DMS153 treated with DMSO at 0.1 percent for 48 hours (cell line): ENCODE measurements at regions not wholly inside any gene's neighbourhood (a gene's known extent, or its start where the extent isn't known, plus 50 kb on each side); places are given as distances from the start of the nearest gene placed in this dataset.

Source experiments
- DNase-seq: peaks from one replicate; lab custom pipeline; 2025; ENCODE audit not compliant: unreplicated experiment; lab: John Stamatoyannopoulos, UW

DNA sequence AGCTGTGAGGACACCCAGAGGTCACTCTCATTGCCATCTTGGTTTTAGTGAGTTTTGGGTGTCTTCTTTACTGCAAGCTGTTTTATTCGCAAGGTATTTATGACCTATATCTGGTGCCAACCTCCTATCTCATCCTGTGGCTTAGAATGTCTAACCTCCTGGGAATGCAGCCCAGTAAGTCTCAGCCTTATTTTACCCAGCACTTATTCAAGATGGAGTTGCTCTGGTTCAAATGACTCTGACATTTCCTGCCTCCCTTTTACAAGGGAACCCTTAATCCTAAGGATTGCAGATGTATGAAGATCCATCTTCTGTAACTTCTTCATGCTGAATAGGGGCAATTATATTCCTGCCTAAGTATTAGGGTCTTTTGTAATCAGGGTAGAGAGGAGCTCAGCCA, 708.0 kb downstream of the TMEM182 start:
- no peak for DNase-seq

DNA sequence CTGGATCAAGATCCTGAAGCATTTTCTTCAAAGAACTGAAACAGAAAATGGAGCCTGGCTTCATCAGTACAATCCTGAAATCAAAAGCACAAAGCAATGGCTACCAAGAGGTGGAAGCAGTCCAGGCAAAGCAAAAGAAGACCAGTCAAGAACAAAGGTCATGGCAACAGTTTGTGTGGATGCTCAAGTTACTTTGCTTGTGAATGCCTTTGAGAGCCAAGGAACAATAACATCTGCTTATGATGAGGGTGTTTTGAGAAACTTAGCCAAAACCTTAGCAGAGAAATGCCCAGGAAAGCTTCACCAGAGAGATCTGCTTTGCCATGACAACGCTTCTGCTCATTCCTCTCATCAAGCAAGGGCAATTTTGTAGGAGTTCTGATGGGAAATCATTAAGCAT, 723.1 kb downstream of the TMEM182 start:
- DNase-seq = no peak

DNA sequence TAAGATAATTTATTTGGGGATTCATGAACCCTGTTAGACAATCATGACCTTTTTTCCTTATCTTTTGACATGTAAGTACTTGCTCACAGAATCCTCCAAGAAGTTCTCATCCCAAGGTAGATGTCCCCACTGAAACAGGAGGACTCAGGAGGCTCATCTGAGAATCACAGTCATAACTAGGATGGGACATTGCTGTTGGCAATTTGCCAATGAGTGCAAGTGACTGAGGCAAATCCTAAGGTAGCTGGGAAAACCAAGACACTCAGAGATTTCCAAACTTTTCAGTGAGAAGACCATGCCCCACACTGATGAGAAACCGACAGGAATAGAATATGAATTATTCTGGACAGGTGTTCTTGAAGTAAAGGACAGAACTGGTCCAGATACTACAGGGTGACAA, 735.0 kb downstream of the TMEM182 start:
- DNase-seq = no peak

DNA sequence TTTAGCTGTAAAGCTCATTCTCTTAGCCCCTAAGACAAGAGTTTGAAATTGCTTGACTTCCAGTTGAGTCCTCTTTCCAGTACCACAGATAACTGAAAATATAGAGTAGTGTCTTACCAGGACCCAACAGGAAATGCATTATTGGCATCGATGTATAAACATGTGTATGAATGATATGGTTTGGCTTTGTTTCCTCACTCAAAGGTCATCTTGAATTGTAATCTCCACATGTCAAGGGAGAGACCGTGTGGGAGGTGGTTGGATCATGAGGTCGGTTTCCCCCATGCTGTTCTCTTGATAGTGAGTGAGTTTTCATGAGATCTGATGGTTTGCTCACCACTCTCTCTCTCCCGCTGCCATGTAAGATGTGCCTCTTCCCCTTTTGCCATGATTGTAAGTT, 745.0 kb downstream of the TMEM182 start:
- DNase-seq = no peak

DNA sequence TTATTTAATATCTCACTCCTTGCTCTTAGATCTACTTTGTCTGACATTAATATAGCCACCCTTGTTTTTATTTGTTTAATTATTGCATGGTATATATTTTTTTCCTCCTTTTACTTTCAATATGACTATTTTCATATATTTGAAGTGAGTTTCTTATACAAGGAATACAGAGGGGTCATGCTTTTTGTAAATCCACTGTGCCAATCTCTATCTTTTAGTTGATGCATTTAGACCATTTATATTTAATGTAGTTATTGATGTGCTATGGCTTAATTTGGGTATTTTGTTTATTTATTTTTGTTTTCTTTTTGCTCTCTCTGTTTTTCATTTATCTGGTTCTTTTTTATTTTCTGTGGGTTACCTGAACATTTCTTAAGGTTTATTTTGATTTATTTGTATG, 750.6 kb downstream of the TMEM182 start:
- DNase-seq = no peak

DNA sequence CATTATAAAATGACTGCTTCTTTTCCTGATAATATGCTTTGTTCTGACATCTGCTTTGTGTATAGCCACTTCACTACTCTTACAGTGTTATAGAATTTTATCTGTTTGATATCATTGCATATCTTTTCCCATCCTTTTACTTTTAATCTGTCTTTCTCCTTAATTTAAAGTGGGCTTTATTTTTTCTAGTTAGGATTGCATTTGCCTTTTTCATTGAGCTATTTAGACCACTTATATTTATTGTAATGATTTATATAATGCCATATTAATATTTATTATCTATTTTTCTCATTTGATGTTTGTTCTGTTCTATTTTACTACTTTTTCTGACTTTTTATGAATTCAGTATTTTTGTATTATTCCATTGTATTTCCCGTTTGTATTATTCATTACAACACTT, 758.7 kb downstream of the TMEM182 start:
- no peak for DNase-seq

DNA sequence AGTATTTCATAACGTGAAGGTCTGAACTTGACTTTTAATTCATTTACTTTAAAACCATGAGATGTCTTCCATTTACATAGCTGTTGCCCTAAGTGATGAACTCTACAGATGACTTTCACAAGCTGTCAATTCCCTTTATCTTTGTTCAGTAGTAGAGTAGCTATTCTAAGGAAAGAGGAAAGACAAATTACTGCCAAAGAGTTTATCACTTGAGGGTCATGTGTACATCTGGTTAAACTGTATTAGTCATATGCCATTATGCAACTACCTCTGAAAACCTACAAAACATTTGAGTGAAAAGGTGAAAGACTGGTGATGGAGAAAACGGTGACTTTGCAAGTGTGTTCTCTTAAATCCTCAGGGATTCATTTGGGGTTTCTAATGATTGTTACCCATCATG, 763.9 kb downstream of the TMEM182 start:
- no peak for DNase-seq

DNA sequence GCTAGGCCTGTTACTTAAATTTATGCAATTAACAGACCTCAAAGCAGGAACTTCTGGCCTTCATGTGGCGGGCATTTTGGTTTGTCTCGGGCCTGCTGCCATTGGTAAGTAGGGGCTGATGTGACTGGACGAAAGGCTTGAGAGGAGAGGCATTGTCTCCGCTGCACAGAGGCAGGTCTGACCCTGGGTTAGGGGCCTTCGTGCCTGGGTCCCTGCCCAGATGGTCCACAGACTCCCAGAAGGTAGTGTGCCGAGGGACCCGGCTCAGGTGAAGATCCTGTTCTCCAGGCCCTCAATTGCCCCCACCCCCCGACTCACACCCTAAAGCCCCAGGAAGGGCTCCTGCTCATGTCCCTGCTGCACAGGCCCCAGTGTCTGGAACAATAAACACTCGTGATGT, 764.9 kb downstream of the TMEM182 start:
- DNase-seq = no peak

DNA sequence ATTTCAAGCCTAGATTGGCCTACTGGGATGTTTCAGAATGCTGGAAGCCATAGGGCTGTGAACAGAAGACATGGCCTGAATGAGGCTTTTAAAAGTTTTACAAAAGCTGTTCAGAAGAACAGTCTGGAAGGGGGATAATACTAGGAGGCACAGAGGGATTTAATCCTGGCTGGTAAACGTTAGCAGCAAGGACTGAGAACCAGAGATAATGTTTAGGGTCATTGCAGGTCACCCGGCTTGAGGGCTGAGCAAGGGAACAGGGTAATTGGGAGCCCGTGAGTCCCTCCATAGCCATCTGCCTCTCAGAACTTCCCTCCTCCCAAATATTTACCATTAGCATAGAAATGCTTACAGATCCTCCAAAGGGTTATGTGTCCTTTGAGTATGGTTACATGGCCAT, 765.4 kb downstream of the TMEM182 start:
- DNase-seq = no peak

DNA sequence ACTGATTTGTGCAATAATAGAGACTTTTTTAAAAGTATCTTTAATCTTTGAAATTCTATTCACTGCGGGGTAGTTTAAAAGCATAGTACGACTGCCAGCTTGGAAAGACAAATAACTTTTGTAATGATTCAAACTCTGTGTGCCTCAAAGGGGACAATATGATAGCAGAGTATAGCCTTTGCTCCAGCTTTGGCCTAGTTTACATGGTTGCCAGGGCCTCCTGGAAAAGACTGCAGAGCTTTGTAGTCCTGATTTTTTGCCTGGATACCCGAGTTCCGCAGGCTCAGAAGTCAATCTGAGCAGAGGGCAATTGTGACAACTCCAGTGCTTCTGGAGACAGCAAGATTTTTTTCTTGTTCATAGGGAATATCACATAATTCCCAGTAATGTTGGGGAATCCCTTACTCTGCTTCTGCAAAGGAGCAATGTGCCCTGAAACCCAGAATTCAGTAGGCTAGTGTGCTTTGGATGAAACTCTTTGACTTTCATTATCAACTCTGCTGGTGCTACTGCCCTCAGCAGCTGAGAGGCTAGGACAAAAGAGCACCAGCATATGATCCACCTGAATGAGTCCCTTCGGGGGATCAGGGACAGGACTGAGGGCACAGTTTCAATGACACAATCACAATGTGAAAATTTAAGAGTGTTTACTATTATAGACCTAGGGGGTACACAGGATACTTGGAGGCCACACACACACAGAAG, 768.1 kb downstream of the TMEM182 start:
- no peak for DNase-seq

DNA sequence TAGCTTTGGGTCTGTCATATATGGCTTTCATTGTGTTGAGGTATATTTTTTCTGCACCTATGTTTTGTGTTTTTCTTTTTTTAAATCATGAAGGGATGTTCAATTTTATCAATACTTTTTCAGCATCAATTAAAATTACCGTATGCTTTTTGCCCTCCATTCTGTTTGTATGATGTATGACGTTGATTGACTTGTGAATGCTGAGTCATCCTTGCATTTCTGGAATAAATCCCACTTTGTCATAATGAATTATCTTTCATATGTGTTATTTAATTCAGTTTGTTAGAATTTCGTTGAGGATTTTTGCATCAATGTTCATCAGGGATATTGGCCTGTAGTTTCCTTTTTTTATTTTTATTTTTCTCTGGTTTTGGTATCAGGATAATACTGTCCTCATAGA, 790.9 kb downstream of the TMEM182 start:
- no peak for DNase-seq

DNA sequence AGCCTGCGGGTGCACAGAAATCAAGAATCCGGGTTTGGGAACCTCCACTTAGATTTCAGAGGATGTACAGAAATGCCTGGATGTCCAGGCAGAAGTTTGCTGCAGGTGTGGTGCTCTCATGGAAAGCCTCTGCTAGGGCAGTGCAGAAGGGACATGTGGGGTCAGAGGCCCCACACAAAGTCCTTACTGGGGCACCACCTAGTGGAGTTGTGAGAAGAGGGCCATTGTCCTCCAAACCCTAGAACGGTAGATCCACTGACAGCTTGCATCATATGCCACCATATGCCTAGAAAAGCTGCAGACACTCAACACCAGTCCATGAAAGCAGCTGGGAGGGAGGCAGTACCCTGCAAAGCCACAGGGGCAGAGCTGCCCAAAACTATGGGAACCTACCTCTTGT, 833.0 kb downstream of the TMEM182 start:
- DNase-seq = no peak

DNA sequence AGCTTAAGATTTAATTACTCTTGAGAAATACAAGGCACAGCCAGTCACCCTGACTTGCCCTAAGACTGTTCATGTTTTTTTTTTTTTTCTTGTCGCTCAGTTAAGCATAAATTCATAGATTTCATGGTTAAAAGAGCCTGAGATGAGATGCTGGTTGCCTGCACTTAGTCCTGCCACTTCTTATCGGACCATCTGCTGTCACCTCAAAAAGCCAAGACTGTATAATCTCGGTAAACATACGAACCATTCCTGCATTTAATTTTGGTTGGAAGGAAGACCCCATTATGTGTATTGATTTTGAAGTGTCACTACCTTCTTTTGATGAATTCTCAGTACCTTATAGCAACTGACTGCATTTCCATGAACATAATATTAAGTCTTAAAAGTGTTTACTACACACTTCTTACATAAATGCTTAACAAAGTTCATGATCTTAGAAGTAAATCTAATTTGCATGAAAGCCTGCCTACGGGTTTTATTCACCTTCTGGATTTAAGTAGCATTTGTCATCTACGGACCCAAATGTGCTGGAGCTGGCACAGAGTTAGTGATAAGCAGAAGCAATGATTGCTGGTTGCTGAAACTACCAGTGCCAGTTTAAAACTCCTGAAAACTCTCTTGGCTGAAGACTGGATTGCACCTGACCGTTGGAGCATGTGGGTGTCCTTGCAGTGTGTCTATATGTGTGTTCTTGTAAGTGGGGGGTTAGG, 843.4 kb downstream of the TMEM182 start:
- DNase-seq = no peak

DNA sequence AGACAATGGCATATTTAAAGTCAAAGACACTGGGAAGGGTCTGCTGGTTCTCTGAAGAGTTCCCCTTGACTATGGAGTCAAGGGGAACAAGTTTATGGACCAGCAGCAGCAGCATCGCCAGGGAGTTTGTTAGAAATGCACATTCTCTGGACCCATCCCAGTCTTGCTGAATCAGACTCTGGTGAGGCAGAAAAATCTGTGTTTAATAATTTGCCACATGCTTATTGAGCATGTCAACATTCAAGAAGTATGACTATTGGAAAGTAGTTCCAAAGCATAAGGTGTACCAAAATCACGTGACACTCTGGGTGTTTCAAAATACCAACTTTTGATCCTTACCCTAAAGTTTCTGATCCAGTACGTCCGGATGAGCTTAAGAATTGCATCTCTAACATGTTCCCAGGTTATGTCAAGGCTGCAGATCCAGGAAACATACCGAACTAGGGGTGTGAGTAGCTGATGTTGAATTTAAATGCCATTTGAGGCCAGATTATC, 853.8 kb downstream of the TMEM182 start:
- no peak for DNase-seq

DNA sequence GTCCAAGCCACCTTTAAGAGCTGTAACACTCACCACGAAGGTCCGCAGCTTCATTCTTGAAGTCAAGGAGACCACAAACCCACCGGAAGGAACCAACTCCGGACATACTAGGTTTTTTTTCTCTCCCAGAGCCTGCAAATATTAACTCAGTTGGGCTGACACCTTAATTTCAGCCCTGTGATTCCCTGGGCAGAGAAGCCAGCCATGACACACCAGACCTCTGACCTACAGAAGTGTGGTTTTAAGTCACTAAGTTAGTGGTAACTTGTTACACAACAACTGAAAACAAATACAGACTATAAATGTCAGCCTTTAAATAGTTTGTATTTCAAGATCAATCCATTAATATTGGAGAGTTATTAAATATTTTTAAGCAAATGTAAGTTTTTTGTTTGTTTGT, 855.1 kb downstream of the TMEM182 start:
- DNase-seq = no peak

DNA sequence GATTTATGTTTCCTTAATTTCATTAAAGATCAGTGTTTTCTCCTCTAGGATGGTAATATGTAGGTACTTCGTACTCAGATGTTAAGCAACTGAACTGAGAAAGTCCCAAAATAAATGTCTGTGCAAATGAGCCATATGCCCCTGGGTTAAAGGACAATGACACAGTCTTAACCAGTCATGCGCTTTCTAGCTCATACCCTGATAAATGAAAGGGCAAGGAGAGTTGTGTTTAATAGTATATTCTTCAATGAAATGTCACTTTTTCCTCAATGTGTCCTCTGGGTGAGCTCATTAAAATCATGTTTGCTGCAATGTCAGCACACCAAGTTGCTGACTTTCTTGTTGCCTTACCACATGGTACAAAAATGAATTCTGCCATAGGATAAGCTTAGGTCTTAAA, 856.3 kb downstream of the TMEM182 start:
- DNase-seq = no peak

DNA sequence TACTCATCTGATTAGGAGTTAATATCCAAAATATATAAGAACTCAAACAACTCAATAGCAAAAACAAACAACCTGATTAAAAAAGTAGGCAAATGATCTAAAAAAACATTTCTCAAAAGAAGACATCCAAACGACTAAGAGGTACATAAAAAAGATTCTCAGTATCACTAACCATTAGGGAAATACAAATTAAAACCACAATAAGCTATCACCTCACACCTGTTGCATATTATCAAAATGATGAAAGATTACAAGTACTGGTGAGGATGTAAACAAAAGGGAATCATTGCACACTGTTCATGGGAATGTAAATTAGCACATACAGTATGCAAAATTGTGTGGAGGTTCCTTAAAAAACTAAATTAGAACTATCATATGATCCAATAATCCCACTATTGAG, 865.5 kb downstream of the TMEM182 start:
- DNase-seq = no peak

DNA sequence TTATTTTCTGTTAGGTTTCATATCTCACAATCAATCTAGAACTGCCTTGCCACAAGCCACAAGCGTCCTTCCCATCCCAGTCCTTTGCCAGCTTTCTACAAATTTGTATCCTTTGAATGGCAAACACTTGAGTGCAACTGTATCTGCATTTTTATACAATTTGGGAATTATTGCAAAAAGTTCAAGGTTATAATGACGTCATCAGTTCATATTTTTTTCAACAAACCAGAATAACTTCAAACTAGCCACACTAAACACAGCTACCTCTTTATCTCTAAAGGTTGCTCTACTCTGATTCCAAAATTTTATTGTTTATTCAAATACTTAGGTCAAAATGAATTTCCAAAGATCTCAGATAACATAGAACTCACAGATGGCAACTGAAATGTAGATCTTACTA, 877.1 kb downstream of the TMEM182 start:
- DNase-seq = no peak

DNA sequence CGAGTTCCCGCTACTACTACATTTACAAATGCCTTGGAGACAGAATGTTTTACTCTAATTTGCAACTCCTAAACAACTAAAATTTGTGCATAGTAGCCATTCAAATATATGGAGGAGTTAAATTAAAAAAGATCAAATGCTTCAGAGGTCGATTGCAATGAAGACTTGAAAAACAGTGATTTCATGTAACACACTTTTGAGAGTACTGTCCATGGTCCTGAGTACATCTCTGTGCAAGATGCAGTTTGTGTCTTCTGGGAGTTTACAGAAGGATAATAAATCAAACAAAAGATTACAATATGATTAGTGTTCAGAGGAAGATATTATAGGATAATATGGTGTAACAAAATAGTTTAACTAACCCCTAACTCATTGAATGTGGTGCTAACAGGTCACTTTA, 894.7 kb downstream of the TMEM182 start:
- no peak for DNase-seq

DNA sequence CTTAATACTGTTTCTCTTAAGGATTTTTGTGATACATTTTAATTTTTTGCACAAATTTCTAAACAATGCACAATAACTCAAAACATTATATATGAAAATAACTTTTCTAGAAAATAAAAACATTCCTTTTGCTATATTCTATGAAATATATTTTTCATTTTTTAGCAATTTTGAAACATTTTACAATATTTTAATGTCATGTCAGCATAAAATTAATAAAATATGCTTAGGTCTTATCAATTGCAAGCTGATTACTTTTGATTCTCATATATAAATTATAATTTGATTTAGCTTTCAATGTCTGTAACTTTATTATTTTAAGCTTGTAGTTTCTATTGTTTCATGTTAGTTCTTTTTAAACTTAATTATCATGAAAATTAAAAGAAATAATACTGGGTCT, 898.7 kb downstream of the TMEM182 start:
- no peak for DNase-seq

DNA sequence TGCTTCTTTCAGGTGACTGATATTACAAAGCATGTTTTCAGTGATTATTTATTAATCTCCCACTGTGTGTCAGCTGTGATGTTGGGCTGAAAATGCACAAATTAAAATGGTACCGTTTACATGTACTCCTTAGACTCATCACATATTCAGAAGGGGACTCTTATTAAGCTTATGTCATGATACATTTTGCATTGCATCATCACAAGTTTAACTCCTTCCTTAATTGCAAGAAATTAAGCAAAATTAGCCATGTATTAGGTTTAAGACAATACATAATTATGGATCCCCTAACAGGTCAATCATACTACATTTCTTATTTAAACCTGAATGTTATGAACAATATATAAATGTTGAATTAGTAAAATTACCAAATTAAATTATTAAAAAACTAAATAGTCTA, 899.1 kb downstream of the TMEM182 start:
- no peak for DNase-seq

DNA sequence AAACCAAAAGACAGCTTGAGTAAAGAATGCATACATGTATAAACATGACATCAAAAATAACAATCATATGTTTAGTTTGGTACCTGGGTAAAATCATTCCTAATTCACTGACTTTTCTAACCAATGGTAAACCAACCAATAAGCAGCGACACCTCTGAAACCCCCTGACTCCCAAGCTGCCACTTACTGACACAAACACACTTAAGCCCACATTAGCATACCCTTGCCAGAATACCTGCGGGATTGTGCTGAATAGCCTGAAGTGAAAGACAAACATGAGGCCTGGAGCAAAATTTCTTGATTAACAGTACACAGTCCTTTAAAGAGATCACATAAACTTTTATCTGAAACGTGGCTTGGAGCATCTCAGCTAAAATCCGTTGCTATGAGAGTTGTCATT, 902.9 kb downstream of the TMEM182 start:
- no peak for DNase-seq
